ENCODE measurements at regions not wholly inside any gene's neighbourhood (a gene's known extent, or its start where the extent isn't known, plus 50 kb on each side); places are given as distances from the start of the nearest gene placed in this dataset.

DNA sequence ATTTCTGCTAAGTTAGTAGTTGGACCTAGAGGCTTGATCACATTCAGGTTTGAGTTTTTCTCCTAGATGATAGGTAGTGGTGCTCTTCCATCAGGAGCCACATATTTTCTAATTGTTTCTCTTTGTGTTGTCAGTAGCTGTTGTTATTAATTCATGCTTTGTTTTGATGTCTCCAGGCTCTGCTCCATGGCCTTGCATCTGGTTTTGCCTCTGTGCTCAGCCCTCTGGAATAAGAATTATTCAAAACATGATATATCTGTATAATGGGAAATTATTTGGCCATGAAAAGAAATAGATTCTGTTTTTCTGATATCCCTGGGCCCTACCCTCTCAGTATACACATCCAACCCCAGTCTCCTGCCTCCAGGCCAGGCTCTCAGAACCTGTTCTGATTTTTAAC, 184.8 kb downstream of the CDC5L start:
- TF ChIP-seq, protein P1, sequence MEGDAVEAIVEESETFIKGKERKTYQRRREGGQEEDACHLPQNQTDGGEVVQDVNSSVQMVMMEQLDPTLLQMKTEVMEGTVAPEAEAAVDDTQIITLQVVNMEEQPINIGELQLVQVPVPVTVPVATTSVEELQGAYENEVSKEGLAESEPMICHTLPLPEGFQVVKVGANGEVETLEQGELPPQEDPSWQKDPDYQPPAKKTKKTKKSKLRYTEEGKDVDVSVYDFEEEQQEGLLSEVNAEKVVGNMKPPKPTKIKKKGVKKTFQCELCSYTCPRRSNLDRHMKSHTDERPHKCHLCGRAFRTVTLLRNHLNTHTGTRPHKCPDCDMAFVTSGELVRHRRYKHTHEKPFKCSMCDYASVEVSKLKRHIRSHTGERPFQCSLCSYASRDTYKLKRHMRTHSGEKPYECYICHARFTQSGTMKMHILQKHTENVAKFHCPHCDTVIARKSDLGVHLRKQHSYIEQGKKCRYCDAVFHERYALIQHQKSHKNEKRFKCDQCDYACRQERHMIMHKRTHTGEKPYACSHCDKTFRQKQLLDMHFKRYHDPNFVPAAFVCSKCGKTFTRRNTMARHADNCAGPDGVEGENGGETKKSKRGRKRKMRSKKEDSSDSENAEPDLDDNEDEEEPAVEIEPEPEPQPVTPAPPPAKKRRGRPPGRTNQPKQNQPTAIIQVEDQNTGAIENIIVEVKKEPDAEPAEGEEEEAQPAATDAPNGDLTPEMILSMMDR (IDR thresholded peaks at IDR 0.05), result no peak

DNA sequence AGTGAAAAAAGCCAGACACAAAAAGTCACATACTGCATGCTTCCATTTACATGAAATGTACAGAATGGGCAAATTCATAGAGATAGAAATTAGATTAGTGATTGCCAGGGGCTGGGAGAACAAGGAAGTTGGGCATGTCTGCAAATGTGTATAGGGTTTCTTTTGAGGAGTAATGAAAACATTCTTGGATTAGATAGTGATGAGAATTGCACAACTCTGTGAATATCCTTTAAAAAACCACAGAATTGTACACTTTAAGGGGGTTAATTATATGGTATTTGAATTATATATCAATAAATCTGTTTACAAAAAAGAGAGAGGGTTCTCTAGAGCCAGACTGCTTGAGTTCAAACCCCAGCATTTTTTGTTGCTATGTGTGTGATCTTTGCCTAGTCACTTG, 188.1 kb downstream of the CDC5L start:
- no peak overlapping the region for H3K4me3 ChIP-seq
- H3K27ac ChIP-seq, result no peak overlapping the region
- TF ChIP-seq, protein P1 (IDR thresholded peaks at IDR 0.05), result no peak
- no peak for ATAC-seq (ENCODE audit: insufficient number of reproducible peaks, low FRiP score, low read depth)
- H3K27me3 ChIP-seq (replicated peaks; ENCODE audit: insufficient read depth), result no peaks in the 10 kb centered on the region
- no peak for DNase-seq (ENCODE audit: low spot score)
- H3K36me3 ChIP-seq, result no peaks in the 10 kb centered on the region
- H3K9me3 ChIP-seq, result no peaks in the 10 kb centered on the region
- peaks cover 0 to 3% of the 10 kb centered on the region in 2 donors for H3K4me1 ChIP-seq (ENCODE audit: control insufficient read depth in 1 of 2, low read depth in 2 of 2)

More for the DNA sequence above, 184.8 kb downstream of the CDC5L start:
- Histone ChIP-seq H3K27ac (no peak overlapping the region), H3K9me3 (no peaks in the 10 kb centered on the region), H3K4me1 (ENCODE audit: control insufficient read depth in 1 of 2, low read depth in 2 of 2) (peaks cover 9 to 17% of the 10 kb centered on the region in 2 donors), H3K36me3 (no peaks in the 10 kb centered on the region), H3K27me3 (replicated peaks; ENCODE audit: insufficient read depth) (no peaks in the 10 kb centered on the region), H3K4me3 (no peak overlapping the region)
- DNase-seq (ENCODE audit: low spot score) (no peak), ATAC-seq (ENCODE audit: insufficient number of reproducible peaks, low FRiP score, low read depth) (no peak)

DNA sequence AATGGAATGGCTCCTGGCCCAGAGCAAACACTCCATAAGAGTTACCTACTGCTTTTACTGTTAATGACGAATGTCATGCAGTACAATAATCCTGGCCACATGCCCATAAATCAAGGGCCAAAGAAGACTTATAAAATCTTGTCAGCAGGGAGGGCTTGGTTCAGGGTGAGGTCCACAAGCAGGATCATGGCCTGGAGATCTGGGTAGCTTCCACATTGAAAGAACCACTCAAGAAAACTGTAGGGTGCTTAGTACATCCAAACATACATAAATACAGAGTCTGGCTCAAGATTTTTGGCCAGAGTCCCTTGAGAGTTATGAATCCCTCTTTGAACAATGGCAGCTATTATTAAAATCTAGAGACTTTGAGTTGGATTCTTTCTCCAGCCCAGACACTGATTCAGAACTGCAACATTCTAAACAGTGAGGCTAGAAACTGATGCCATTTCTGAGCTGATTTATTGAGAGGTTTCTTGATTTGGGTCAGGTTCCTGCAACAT, 188.7 kb downstream of the CDC5L start:
- Histone ChIP-seq H3K4me3 (no peak overlapping the region), H3K27me3 (replicated peaks; ENCODE audit: insufficient read depth) (no peaks in the 10 kb centered on the region), H3K9me3 (no peaks in the 10 kb centered on the region), H3K27ac (no peak overlapping the region), H3K36me3 (no peaks in the 10 kb centered on the region), H3K4me1 (ENCODE audit: control insufficient read depth in 1 of 2, low read depth in 2 of 2) (no peaks in the 10 kb centered on the region)
- ATAC-seq (ENCODE audit: insufficient number of reproducible peaks, low FRiP score, low read depth) (no peak), DNase-seq (ENCODE audit: low spot score) (no peak)
- TF ChIP-seq, protein P1 (IDR thresholded peaks at IDR 0.05), result no peak

DNA sequence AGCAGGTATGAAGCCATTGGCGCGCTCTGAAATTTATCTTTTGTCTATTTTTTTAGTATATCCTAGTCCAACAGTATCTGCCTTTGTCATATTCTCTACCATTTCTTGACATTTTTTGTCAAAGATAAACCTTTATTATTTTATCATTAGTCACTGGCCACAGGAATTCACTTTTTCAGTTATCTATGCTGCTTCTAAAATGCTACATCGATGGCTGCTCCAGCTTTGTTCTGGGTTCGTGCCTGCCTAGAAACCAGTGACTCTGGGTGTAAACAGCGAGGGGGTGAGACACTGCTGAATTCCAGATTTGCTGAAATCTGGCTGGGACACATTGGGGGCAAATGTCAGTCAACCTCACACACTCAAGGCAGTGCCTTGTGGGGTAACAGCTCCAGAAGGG, 193.4 kb downstream of the CDC5L start:
- TF ChIP-seq, protein P1 (IDR thresholded peaks at IDR 0.05), result no peak
- Histone ChIP-seq H3K27me3 (replicated peaks; ENCODE audit: insufficient read depth) (no peaks in the 10 kb centered on the region), H3K27ac (no peak overlapping the region), H3K4me1 (ENCODE audit: control insufficient read depth in 1 of 2, low read depth in 2 of 2) (no peaks in the 10 kb centered on the region), H3K4me3 (no peak overlapping the region), H3K9me3 (peaks cover 8% of the 10 kb centered on the region), H3K36me3 (no peaks in the 10 kb centered on the region)
- DNase-seq (ENCODE audit: low spot score) (no peak), ATAC-seq (ENCODE audit: insufficient number of reproducible peaks, low FRiP score, low read depth) (no peak)

DNA sequence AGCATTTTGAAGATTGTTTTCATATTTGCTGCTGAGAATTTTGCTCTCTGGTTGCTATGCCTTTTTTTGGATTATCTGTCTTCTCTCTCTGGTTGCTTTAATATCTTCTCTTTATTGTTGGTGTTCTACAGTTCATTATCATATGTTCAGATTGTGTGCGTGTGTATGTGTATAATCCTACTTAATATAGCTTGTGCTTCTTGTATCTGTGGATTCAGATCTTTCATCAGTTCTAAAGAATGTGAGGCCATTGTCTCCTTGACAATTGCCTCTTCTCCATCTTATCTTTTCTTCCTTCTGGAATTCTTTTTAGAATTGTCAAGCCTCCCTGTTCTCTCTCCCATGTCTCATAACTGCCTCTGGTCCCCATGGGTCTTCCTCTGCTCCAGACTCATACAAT, 195.4 kb downstream of the CDC5L start:
- Histone ChIP-seq H3K36me3 (no peaks in the 10 kb centered on the region), H3K4me1 (ENCODE audit: control insufficient read depth in 1 of 2, low read depth in 2 of 2) (no peaks in the 10 kb centered on the region), H3K27ac (no peak overlapping the region), H3K4me3 (no peak overlapping the region), H3K9me3 (peaks cover 8% of the 10 kb centered on the region), H3K27me3 (replicated peaks; ENCODE audit: insufficient read depth) (no peaks in the 10 kb centered on the region)
- TF ChIP-seq, protein P1 (IDR thresholded peaks at IDR 0.05), result no peak
- ATAC-seq (ENCODE audit: insufficient number of reproducible peaks, low FRiP score, low read depth) (no peak), DNase-seq (ENCODE audit: low spot score) (no peak)

All from thoracic aorta (tissue), 2 donors.